Activated CD4-positive, alpha-beta T cell treated with anti-CD3 and anti-CD28 coated beads for 36 hours (primary cell): ENCODE measurements at regions not wholly inside any gene's neighbourhood (a gene's known extent, or its start where the extent isn't known, plus 50 kb on each side); places are given as distances from the start of the nearest gene placed in this dataset.
A peak's percentile ranks its signal among the peaks of the same experiment; 100 is the strongest.
"Not testable (repeated sequence)": the region's sequence is repeated elsewhere in the genome, so short reads cannot be mapped to it uniquely, and the experiment has no call there.

ENCODE experiments used
- ATAC-seq: fragments of 200-7000 bp; cut with Tn5 transposase; one replicate; pipeline ENCODE4 v1.10.0; 2021; ENCODE audit warnings: mild to moderate bottlenecking, moderate library complexity
- CTCF ChIA-PET: fragments of 350-600 bp; sonication (Branson Sonifier 250); formaldehyde crosslinking; loops from one replicate; lab custom pipeline; 2021; ENCODE audit warnings: antibody characterized with exemption; lab: Charles Lee
- POLR2A ChIA-PET: fragments of 350-600 bp; sonication (Branson Sonifier 250); formaldehyde crosslinking; loops from one replicate; lab custom pipeline; 2021; ENCODE audit warnings: antibody characterized with exemption, inconsistent platforms; lab: Charles Lee
- DNase-seq: peaks from one replicate; pipeline ENCODE4 v3.0.0-alpha.2; 2020
- H3K27ac Mint-ChIP-seq: one replicate; pipeline ENCODE4 v1.8.0; 2021; ENCODE audit warnings: mixed read lengths
- H3K27me3 Mint-ChIP-seq: one replicate; pipeline ENCODE4 v1.8.0; 2021; ENCODE audit warnings: mixed read lengths
- H3K36me3 Mint-ChIP-seq: one replicate; pipeline ENCODE4 v1.8.0; 2021; ENCODE audit warnings: low read depth, mixed read lengths
- H3K4me1 Mint-ChIP-seq: one replicate; pipeline ENCODE4 v1.8.0; 2021; ENCODE audit warnings: mixed read lengths
- H3K4me3 Mint-ChIP-seq: one replicate; pipeline ENCODE4 v1.8.0; 2021; ENCODE audit warnings: mild to moderate bottlenecking, moderate library complexity, mixed read lengths
- H3K9me3 Mint-ChIP-seq: one replicate; pipeline ENCODE4 v1.8.0; 2021; ENCODE audit warnings: low read depth, mixed read lengths
- intact Hi-C, 2 experiments: fragments of 100-400 bp; cut with DNase I in 1 of 2; cut with micrococcal nuclease in 1 of 2; formaldehyde crosslinking; loops; one replicate each; pipeline versions ENCODE4 v1.14.2 to v1.15.1; 2022 to 2024; cut with DNase I, micrococcal nuclease

- CTCF ChIA-PET, result interaction anchor here (0.7 kb wide), 1 partner anchor 577 kb away, joined by 3 read pairs; no protein-coding TSS in a partner anchor
- DNase-seq, result no peak
- no peak overlapping the region for H3K27ac Mint-ChIP-seq
Observed at GRCh38 chr21:14903172-14903865, 161.5 kb downstream of the NRIP1 start.

GRCh38 chr21:14901482-14901958, 163.3 kb downstream of the NRIP1 start:
- Mint-ChIP-seq H3K27ac (peak overlapping the region; percentile 20), H3K4me3 (no peak overlapping the region), H3K9me3 (no peaks in the 10 kb centered on the region), H3K27me3 (no peaks in the 10 kb centered on the region), H3K36me3 (no peaks in the 10 kb centered on the region), H3K4me1 (peaks cover 20% of the 10 kb centered on the region)
- intact Hi-C loops, result no loop called here
- ChIA-PET POLR2A (no interaction called here), CTCF (no interaction called here)
- peak; percentile 15 for DNase-seq
- ATAC-seq, result peak; percentile 81

More at GRCh38 chr21:14903172-14903865, 161.5 kb downstream of the NRIP1 start:
- Mint-ChIP-seq H3K4me1 (peaks cover 20% of the 10 kb centered on the region), H3K36me3 (no peaks in the 10 kb centered on the region), H3K4me3 (no peak overlapping the region), H3K9me3 (no peaks in the 10 kb centered on the region), H3K27me3 (no peaks in the 10 kb centered on the region)
- POLR2A ChIA-PET, result no interaction called here
- intact Hi-C loops, result no loop called here
- ATAC-seq, result no peak

- intact Hi-C loops, result no loop called here
- Mint-ChIP-seq H3K27me3 (no peaks in the 10 kb centered on the region), H3K27ac (no peak overlapping the region), H3K9me3 (no peaks in the 10 kb centered on the region), H3K4me3 (no peak overlapping the region), H3K4me1 (peaks cover 20% of the 10 kb centered on the region), H3K36me3 (no peaks in the 10 kb centered on the region)
- CTCF ChIA-PET, result no interaction called here
- ATAC-seq, result peak; percentile 76
- POLR2A ChIA-PET, result no interaction called here
- DNase-seq, result no peak
Observed at GRCh38 chr21:14900611-14901010, 164.2 kb downstream of the NRIP1 start.

GRCh38 chr21:14900058-14900457, 164.7 kb downstream of the NRIP1 start:
- H3K4me1 Mint-ChIP-seq, result peaks cover 20% of the 10 kb centered on the region

DNA sequence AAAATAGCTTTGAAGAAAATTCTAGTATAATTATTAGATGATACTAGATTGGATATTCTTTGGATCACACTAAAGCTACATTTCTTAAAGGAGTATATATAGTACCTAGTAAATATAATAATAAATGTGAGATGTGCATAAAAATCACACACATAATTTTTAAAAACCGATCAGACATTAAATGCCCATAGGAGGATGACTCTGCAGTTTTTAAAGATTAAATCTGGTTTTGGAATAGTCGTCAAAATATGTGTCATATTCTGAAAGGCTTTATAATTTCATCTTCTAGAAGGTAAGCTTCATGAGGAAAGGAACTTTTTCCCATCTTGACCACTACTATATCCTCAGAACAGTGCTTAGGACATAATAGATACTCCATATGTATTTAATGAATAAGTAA, 169.0 kb downstream of the NRIP1 start:
- H3K9me3 Mint-ChIP-seq, result no peaks in the 10 kb centered on the region
- H3K36me3 Mint-ChIP-seq, result no peaks in the 10 kb centered on the region
- no peak for DNase-seq
- ATAC-seq, result no peak
- H3K27me3 Mint-ChIP-seq, result peaks cover 3% of the 10 kb centered on the region
- POLR2A ChIA-PET, result no interaction called here
- H3K4me3 Mint-ChIP-seq, result no peak overlapping the region
- H3K27ac Mint-ChIP-seq, result no peak overlapping the region
- peaks cover 9% of the 10 kb centered on the region for H3K4me1 Mint-ChIP-seq
- CTCF ChIA-PET, result no interaction called here
- intact Hi-C loops, result no loop called here

More at GRCh38 chr21:14900058-14900457, 164.7 kb downstream of the NRIP1 start:
- DNase-seq (no peak), ATAC-seq (no peak)
- H3K9me3 Mint-ChIP-seq, result no peaks in the 10 kb centered on the region
- H3K27ac Mint-ChIP-seq, result no peak overlapping the region
- no peaks in the 10 kb centered on the region for H3K36me3 Mint-ChIP-seq
- no peak overlapping the region for H3K4me3 Mint-ChIP-seq
- H3K27me3 Mint-ChIP-seq, result no peaks in the 10 kb centered on the region
- ChIA-PET CTCF (no interaction called here), POLR2A (no interaction called here)
- intact Hi-C loops, result no loop called here

DNA sequence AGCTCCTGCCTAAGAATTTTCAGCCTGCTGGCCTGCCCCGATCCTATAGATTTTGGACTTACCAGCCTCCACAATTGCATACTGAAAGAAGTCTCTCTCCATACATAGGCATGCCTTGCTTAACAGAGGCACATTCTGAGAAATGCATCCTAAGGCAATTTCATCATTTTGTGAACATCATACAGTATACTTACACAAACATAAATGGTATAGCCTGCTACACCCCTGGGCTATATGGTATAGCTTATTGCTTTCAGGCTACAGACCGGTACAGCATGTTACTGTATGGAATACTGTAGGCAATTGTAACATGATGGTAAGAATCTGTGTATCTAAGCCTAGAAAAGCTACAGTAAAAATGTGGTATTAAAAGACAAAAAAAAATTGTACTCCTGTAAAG, 174.7 kb downstream of the NRIP1 start:
- no peak overlapping the region for H3K27ac Mint-ChIP-seq
- ChIA-PET CTCF (interaction anchor here (1.5 kb wide), 1 partner anchor 9 kb away, joined by 5 read pairs; no protein-coding TSS in a partner anchor), POLR2A (no interaction called here)
- DNase-seq, result no peak
- H3K27me3 Mint-ChIP-seq, result peaks cover 3% of the 10 kb centered on the region
- H3K9me3 Mint-ChIP-seq, result no peaks in the 10 kb centered on the region
- ATAC-seq, result no peak
- H3K4me1 Mint-ChIP-seq, result no peaks in the 10 kb centered on the region
- intact Hi-C loops, result no loop called here
- no peak overlapping the region for H3K4me3 Mint-ChIP-seq
- H3K36me3 Mint-ChIP-seq, result no peaks in the 10 kb centered on the region

DNA sequence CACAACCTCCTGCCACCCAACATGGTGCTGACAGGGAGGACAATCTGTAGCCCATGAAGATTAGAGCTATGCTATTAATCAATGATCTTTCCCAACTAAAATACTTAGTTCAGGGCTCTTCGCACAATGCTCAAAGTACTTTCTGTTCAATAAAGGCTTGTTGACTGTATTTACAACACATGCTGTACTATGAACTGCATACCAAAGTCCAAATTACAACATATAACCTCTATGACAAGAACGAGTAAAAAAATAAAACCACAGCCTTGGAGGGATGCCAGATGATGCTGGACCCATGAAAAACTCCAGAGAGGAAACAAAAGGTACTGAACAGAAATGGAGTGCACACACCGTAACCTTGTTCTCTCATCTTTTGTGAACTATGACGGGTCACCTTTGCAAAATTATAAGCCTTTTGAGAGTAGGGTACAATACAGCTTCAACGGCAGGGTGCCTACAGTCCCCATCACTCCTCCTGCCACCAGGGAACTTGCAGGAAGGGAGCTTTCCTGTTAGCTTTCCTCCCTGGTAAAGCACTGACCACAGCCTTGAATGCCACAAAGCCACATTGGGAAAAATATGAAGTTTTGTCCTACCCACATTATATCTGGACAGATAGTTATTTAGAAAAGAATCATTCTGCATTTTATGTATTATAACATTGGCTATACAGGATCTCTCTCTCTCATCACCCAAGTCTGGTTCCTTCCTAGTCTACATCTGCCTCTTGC, 175.6 kb downstream of the NRIP1 start:
- H3K9me3 Mint-ChIP-seq, result no peaks in the 10 kb centered on the region
- ATAC-seq (no peak), DNase-seq (no peak)
- intact Hi-C loops, result no loop called here
- no peak overlapping the region for H3K4me3 Mint-ChIP-seq
- CTCF ChIA-PET, result interaction anchor here (1.4 to 1.5 kb wide), 2 partner anchors 8 to 593 kb away, joined by 5 to 7 read pairs; no protein-coding TSS in a partner anchor
- peaks cover 3% of the 10 kb centered on the region for H3K27me3 Mint-ChIP-seq
- POLR2A ChIA-PET, result no interaction called here
- H3K27ac Mint-ChIP-seq, result no peak overlapping the region
- H3K4me1 Mint-ChIP-seq, result no peaks in the 10 kb centered on the region
- no peaks in the 10 kb centered on the region for H3K36me3 Mint-ChIP-seq

GRCh38 chr21:14888202-14888601, 176.6 kb downstream of the NRIP1 start:
- Mint-ChIP-seq H3K36me3 (no peaks in the 10 kb centered on the region), H3K27ac (no peak overlapping the region)

DNA sequence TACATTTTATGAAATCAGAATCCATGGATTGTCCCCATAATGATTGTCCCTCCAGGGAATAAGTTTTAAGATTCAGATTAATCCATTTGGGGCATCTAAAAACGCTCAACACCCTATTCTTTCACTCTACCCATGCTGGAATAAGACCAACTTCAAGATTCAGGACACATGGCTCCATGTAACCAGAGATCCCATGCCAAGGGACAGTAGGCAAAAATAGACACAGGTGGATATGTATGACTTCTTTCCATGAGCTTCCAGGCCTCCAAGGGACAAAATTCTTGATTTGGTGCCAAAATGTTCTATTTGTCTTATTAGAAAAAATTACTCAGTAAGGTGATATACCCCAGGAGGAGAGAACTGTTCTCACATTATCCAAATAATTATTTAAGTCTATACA, 178.8 kb downstream of the NRIP1 start:
- ChIA-PET POLR2A (no interaction called here), CTCF (no interaction called here)
- intact Hi-C loops, result no loop called here
- Mint-ChIP-seq H3K9me3 (no peaks in the 10 kb centered on the region), H3K4me1 (no peaks in the 10 kb centered on the region), H3K36me3 (no peaks in the 10 kb centered on the region), H3K27ac (no peak overlapping the region), H3K4me3 (no peak overlapping the region), H3K27me3 (no peaks in the 10 kb centered on the region)
- DNase-seq (no peak), ATAC-seq (no peak)

More at GRCh38 chr21:14888202-14888601, 176.6 kb downstream of the NRIP1 start:
- intact Hi-C loops, result no loop called here
- DNase-seq (no peak), ATAC-seq (no peak)
- Mint-ChIP-seq H3K4me1 (no peaks in the 10 kb centered on the region), H3K27me3 (peaks cover 3% of the 10 kb centered on the region), H3K9me3 (no peaks in the 10 kb centered on the region), H3K4me3 (no peak overlapping the region)
- CTCF ChIA-PET, result interaction anchor here (0.7 to 1.4 kb wide), 3 partner anchors 50 to 594 kb away, joined by 3 to 7 read pairs (median 3); no protein-coding TSS in a partner anchor
- POLR2A ChIA-PET, result no interaction called here

GRCh38 chr21:14883351-14883750, 181.4 kb downstream of the NRIP1 start:
- intact Hi-C loops, result loop anchor here in 1 of 2 experiments (5.0 kb wide), 1 partner anchor 599 kb away; no protein-coding TSS in a partner anchor
- DNase-seq (no peak), ATAC-seq (no peak)
- ChIA-PET POLR2A (no interaction called here), CTCF (interaction anchor here (0.6 to 0.9 kb wide), 2 partner anchors 21 to 33 kb away, joined by 3 to 4 read pairs; no protein-coding TSS in a partner anchor)
- H3K4me3 Mint-ChIP-seq, result no peak overlapping the region
- H3K27ac Mint-ChIP-seq, result no peak overlapping the region
- no peaks in the 10 kb centered on the region for H3K27me3 Mint-ChIP-seq
- no peaks in the 10 kb centered on the region for H3K9me3 Mint-ChIP-seq
- no peaks in the 10 kb centered on the region for H3K36me3 Mint-ChIP-seq
- H3K4me1 Mint-ChIP-seq, result no peaks in the 10 kb centered on the region

DNA sequence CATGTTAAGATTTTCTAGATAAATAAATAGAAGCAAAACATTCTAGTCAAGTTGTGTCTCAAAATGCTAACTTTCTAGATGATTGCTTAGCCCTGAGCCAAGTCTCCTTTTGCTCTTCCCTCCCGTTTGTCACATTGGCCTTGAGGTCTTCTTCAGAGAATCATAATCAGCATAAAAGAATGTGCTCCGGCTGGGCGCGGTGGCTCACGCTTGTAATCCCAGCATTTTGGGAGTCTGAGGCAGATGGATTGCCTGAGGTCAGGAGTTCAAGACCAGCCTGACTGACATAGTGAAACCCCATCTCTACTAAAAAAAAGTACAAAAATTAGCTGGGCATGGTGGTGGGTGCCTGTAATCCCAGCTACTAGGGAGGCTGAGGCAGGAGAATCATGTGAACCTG, 182.3 kb downstream of the NRIP1 start:
- H3K27ac Mint-ChIP-seq, DNase-seq, H3K27me3 Mint-ChIP-seq, H3K4me3 Mint-ChIP-seq, CTCF ChIA-PET, H3K36me3 Mint-ChIP-seq, ATAC-seq, H3K9me3 Mint-ChIP-seq, H3K4me1 Mint-ChIP-seq, POLR2A ChIA-PET: not testable (repeated sequence)
- intact Hi-C loops, result loop anchor here in 1 of 2 experiments (5.0 kb wide), 1 partner anchor 600 kb away; no protein-coding TSS in a partner anchor
